Duodenal mucosa (tissue), 2 donors: ENCODE measurements at regions not wholly inside any gene's neighbourhood (a gene's known extent, or its start where the extent isn't known, plus 50 kb on each side); places are given as distances from the start of the nearest gene placed in this dataset.

Experiments
- H3K27ac ChIP-seq: one replicate; pipeline ENCODE4 v1.7.0; 2013; ENCODE audit warnings: low read depth, low read length
- H3K27me3 ChIP-seq, 2 donors: one replicate each; pipeline ENCODE4 v1.7.0; 2013; ENCODE audit warnings: low read length in 2 of 2, control low read depth in 1 of 2; ENCODE audit not compliant: insufficient read depth in 2 of 2, control insufficient read depth in 1 of 2
- H3K36me3 ChIP-seq, 2 donors: one replicate each; pipeline ENCODE4 v1.7.0; 2013; ENCODE audit warnings: low read length in 2 of 2, control low read depth in 1 of 2; ENCODE audit not compliant: insufficient read depth in 2 of 2, control insufficient read depth in 1 of 2
- H3K4me1 ChIP-seq, 2 donors: one replicate each; pipeline ENCODE4 v1.7.0; 2013; ENCODE audit warnings: low read length in 2 of 2, control low read depth in 1 of 2; ENCODE audit not compliant: insufficient read depth in 2 of 2, control insufficient read depth in 1 of 2
- H3K4me3 ChIP-seq, 2 donors: one replicate each; pipeline ENCODE4 v1.7.0; 2013; ENCODE audit warnings: low read length in 2 of 2, low read depth in 1 of 2
- H3K9ac ChIP-seq, 2 donors: one replicate each; pipeline ENCODE4 v1.7.0; 2013; ENCODE audit warnings: low read length in 2 of 2, low read depth in 1 of 2
- H3K9me3 ChIP-seq, 2 donors: one replicate each; pipeline ENCODE4 v1.7.0; 2013; ENCODE audit warnings: low read length in 2 of 2, control low read depth in 1 of 2; ENCODE audit not compliant: control insufficient read depth in 1 of 2

GRCh38 chr14:35975814-35976213, 149.7 kb downstream of the BRMS1L start:
- H3K27me3 ChIP-seq: no peaks in the 10 kb centered on the region
- no peaks in the 10 kb centered on the region for H3K4me1 ChIP-seq
- H3K36me3 ChIP-seq: no peaks in the 10 kb centered on the region
- no peak overlapping the region for H3K27ac ChIP-seq
- H3K9me3 ChIP-seq: no peaks in the 10 kb centered on the region
- no peak overlapping the region for H3K4me3 ChIP-seq
- no peak overlapping the region for H3K9ac ChIP-seq

- Histone ChIP-seq H3K4me3 (no peak overlapping the region), H3K9me3 (no peaks in the 10 kb centered on the region), H3K36me3 (no peaks in the 10 kb centered on the region), H3K4me1 (no peaks in the 10 kb centered on the region), H3K27ac (no peak overlapping the region), H3K27me3 (no peaks in the 10 kb centered on the region), H3K9ac (no peak overlapping the region)
Measured at GRCh38 chr14:35973770-35974169, 147.6 kb downstream of the BRMS1L start.

DNA sequence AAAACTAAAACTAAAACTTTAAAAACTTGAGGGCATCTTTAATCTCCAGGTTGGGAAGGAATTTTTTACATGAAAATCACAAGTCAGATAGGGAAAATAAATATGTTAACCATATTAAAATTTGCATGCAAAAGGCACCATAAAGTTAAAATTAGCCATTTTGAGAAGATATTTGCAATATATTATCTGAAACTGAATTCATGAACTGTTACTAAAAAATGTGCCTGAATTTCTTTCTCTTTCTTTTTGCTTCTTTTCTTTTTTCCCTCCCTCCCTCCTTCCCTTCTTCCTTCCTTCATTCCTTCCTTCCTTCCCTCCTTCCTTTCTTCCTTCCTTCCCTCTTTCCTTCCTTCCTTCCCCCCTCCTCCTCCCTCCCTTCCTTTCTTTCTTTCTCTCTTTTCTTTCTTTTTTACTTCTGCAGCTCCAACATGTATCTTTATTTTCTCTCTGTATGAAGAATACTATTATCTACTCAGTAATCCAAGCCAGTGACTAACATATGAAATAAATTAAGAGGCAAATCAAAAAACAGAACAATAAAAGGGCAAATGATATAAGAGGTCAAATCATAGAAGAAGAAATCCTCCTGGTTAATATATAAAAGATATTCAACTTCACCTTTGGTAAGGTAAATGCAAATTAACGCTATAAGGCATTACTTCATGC, 146.0 kb downstream of the BRMS1L start:
- no peaks in the 10 kb centered on the region for H3K36me3 ChIP-seq
- H3K9me3 ChIP-seq: no peaks in the 10 kb centered on the region
- H3K27me3 ChIP-seq: no peaks in the 10 kb centered on the region
- H3K4me3 ChIP-seq: no peak overlapping the region
- H3K4me1 ChIP-seq: no peaks in the 10 kb centered on the region
- no peak overlapping the region for H3K27ac ChIP-seq
- no peak overlapping the region for H3K9ac ChIP-seq

- no peak overlapping the region for H3K4me3 ChIP-seq
- no peaks in the 10 kb centered on the region for H3K4me1 ChIP-seq
- no peak overlapping the region for H3K9ac ChIP-seq
- no peaks in the 10 kb centered on the region for H3K27me3 ChIP-seq
- no peak overlapping the region for H3K27ac ChIP-seq
- no peaks in the 10 kb centered on the region for H3K9me3 ChIP-seq
- H3K36me3 ChIP-seq: no peaks in the 10 kb centered on the region
Measured at GRCh38 chr14:35969310-35969709, 143.2 kb downstream of the BRMS1L start.

DNA sequence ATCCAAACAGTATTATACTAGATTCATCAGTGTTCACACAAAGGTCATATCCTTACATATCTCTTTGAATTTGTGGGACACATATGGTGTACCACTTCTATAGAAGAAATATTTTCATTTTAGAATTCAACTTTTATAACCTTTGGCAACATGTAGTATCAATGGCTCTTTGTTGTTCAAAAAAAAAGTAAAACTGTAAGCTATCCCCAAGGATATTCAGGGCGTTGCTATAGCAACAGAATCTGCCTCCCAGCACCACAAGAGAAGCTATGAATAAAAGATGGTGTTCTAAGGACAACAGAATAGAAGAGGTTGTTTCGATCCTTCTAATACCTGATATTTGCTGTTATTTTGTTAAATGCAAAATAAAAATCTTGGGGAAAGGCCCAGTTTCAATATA, 139.3 kb downstream of the BRMS1L start:
- no peaks in the 10 kb centered on the region for H3K36me3 ChIP-seq
- H3K4me1 ChIP-seq: no peaks in the 10 kb centered on the region
- H3K9me3 ChIP-seq: no peaks in the 10 kb centered on the region
- no peaks in the 10 kb centered on the region for H3K27me3 ChIP-seq
- H3K27ac ChIP-seq: no peak overlapping the region
- no peak overlapping the region for H3K9ac ChIP-seq
- H3K4me3 ChIP-seq: no peak overlapping the region

DNA sequence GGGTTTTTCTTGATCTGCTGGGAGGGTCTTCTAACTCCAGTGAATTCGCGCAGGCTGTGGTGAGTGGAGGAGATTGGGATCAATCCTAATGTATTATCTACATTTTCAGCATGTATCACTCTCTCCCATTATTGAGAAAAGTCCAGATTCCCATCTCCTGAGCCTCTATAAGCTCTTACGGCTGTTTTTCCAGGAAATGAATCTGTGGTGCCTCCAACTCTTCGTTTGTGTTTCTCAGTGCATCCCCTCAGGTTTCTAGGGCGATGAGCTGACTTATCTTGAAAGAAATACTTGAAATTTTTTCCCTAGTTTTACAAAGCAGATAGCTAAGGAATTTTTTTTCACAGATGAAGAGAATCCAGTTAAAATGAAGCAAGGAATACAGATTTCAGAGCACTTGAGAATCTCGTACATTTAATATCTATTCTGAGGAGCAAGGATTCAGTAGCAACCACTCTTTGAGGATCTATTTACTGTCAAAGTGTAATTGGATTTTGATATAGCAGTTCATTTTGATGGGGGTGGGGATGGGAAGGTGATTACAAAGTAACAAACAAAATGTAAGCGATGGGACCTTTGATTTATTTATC, 138.7 kb downstream of the BRMS1L start:
- Histone ChIP-seq H3K27ac (no peak overlapping the region), H3K9me3 (no peaks in the 10 kb centered on the region), H3K36me3 (no peaks in the 10 kb centered on the region), H3K9ac (no peak overlapping the region), H3K27me3 (no peaks in the 10 kb centered on the region), H3K4me3 (no peak overlapping the region), H3K4me1 (no peaks in the 10 kb centered on the region)

GRCh38 chr14:35963209-35963608, 137.1 kb downstream of the BRMS1L start:
- H3K4me3 ChIP-seq: no peak overlapping the region
- H3K27ac ChIP-seq: no peak overlapping the region
- H3K9ac ChIP-seq: no peak overlapping the region
- H3K27me3 ChIP-seq: no peaks in the 10 kb centered on the region
- no peaks in the 10 kb centered on the region for H3K4me1 ChIP-seq
- H3K36me3 ChIP-seq: no peaks in the 10 kb centered on the region
- H3K9me3 ChIP-seq: no peaks in the 10 kb centered on the region

DNA sequence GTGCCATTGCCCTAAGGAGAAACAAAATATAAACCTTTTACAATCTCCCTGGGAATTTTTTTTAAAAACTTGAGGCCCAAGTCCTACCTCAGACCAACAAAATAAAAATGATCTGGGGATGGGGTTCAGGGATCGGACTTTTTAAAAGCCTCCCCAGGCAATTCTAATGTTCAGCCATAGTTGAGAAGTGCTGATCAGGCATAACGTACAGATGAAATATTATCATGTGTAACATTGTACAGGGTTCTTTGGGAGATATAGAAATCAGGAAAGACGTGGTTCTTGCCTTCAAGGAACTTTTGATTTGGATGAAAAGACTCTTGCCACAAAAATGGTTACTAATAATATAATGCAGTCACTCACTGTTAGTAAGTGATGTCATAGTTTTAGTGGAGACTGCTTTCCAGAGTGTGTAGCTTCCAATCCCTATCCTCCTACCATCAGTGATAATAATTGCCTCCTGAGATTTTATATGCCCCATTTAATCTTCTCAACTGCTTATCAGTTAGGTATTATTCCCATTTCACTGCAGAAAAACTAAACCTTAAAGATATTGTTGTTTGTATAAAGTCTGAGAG, 135.6 kb downstream of the BRMS1L start:
- no peak overlapping the region for H3K4me3 ChIP-seq

DNA sequence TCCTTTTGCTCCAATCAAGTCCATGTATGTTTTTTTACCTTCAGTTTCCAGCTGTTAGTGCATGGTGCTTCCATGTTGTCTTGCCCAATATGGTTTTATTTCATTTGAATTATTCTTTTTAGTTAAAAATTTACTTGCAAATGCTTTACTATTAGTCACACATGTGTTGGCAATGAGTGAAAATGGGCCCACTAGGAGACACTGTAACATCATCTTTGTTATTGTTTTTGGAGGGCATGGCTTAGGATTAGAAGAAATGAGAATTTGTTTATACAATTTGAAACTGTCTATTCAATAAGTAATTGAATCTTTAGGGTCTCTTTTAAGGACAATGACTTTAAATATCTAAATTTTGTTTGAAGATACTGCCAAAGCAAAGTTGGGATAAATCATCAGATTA, 133.7 kb downstream of the BRMS1L start:
- Histone ChIP-seq H3K27ac (no peak overlapping the region), H3K9me3 (no peaks in the 10 kb centered on the region), H3K4me3 (no peak overlapping the region), H3K9ac (no peak overlapping the region), H3K4me1 (peaks cover 0 to 7% of the 10 kb centered on the region in 2 donors), H3K27me3 (no peaks in the 10 kb centered on the region), H3K36me3 (no peaks in the 10 kb centered on the region)

More for the DNA sequence above, 135.6 kb downstream of the BRMS1L start:
- Histone ChIP-seq H3K4me1 (no peaks in the 10 kb centered on the region), H3K27ac (no peak overlapping the region), H3K9me3 (no peaks in the 10 kb centered on the region), H3K9ac (no peak overlapping the region), H3K27me3 (no peaks in the 10 kb centered on the region), H3K36me3 (no peaks in the 10 kb centered on the region)

GRCh38 chr14:35958499-35958898, 132.4 kb downstream of the BRMS1L start:
- Histone ChIP-seq H3K27me3 (no peaks in the 10 kb centered on the region), H3K27ac (no peak overlapping the region), H3K4me3 (no peak overlapping the region), H3K4me1 (peaks cover 0 to 7% of the 10 kb centered on the region in 2 donors), H3K9me3 (no peaks in the 10 kb centered on the region), H3K36me3 (no peaks in the 10 kb centered on the region), H3K9ac (no peak overlapping the region)
